ENCODE measurements at regions not wholly inside any gene's neighbourhood (a gene's known extent, or its start where the extent isn't known, plus 50 kb on each side); places are given as distances from the start of the nearest gene placed in this dataset.

GRCh38 chr20:63092660-63093215, 86.0 kb upstream of the BHLHE23 start:
- H3K27ac ChIP-seq, result no peak overlapping the region
- no peaks in the 10 kb centered on the region for H3K9me3 ChIP-seq
- TF ChIP-seq CTCF (IDR thresholded peaks at IDR 0.05), result no peak
- H3K36me3 ChIP-seq, result no peaks in the 10 kb centered on the region
- peak in 1 of 2 donors; percentile 44 for DNase-seq (ENCODE audit: low spot score in 2 of 2)
- intact Hi-C loops (cut with DNase I), result no loop called here
- no peaks in the 10 kb centered on the region for H3K27me3 ChIP-seq
- H3K4me1 ChIP-seq, result no peaks in the 10 kb centered on the region
- H3K4me3 ChIP-seq, result no peak overlapping the region

GRCh38 chr20:63091901-63092659, 85.3 kb upstream of the BHLHE23 start:
- Histone ChIP-seq H3K27ac (no peak overlapping the region), H3K36me3 (no peaks in the 10 kb centered on the region), H3K4me1 (no peaks in the 10 kb centered on the region), H3K27me3 (no peaks in the 10 kb centered on the region), H3K4me3 (no peak overlapping the region), H3K9me3 (no peaks in the 10 kb centered on the region)
- no peak for TF ChIP-seq CTCF (IDR thresholded peaks at IDR 0.05)
- intact Hi-C loops (cut with DNase I), result no loop called here
- DNase-seq (ENCODE audit: low spot score in 2 of 2), result peak in 1 of 2 donors; percentile 33

- no peaks in the 10 kb centered on the region for H3K36me3 ChIP-seq
- intact Hi-C loops (cut with DNase I), result no loop called here
- no peak for TF ChIP-seq CTCF (IDR thresholded peaks at IDR 0.05)
- no peak overlapping the region for H3K27ac ChIP-seq
- peak in 1 of 2 donors; percentile 61 for DNase-seq (ENCODE audit: low spot score in 2 of 2)
- no peaks in the 10 kb centered on the region for H3K4me1 ChIP-seq
- no peaks in the 10 kb centered on the region for H3K27me3 ChIP-seq
- no peak overlapping the region for H3K4me3 ChIP-seq
- H3K9me3 ChIP-seq, result no peaks in the 10 kb centered on the region
Measured at GRCh38 chr20:63090682-63091571, 84.2 kb upstream of the BHLHE23 start.

GRCh38 chr20:63090052-63090451, 83.3 kb upstream of the BHLHE23 start:
- peak in 1 of 2 donors; percentile 7 for DNase-seq (ENCODE audit: low spot score in 2 of 2)
- intact Hi-C loops (cut with DNase I), result no loop called here
- no peak for TF ChIP-seq CTCF (IDR thresholded peaks at IDR 0.05)
- no peaks in the 10 kb centered on the region for H3K4me1 ChIP-seq
- H3K27me3 ChIP-seq, result no peaks in the 10 kb centered on the region
- no peaks in the 10 kb centered on the region for H3K9me3 ChIP-seq
- no peak overlapping the region for H3K27ac ChIP-seq
- no peak overlapping the region for H3K4me3 ChIP-seq
- no peaks in the 10 kb centered on the region for H3K36me3 ChIP-seq

GRCh38 chr20:63089051-63089907, 82.5 kb upstream of the BHLHE23 start:
- H3K27ac ChIP-seq, result no peak overlapping the region
- DNase-seq (ENCODE audit: low spot score in 2 of 2), result peak in 1 of 2 donors; percentile 46
- no peak for TF ChIP-seq CTCF (IDR thresholded peaks at IDR 0.05)
- no peaks in the 10 kb centered on the region for H3K27me3 ChIP-seq
- H3K36me3 ChIP-seq, result no peaks in the 10 kb centered on the region
- H3K9me3 ChIP-seq, result no peaks in the 10 kb centered on the region
- no peak overlapping the region for H3K4me3 ChIP-seq
- intact Hi-C loops (cut with DNase I), result no loop called here
- H3K4me1 ChIP-seq, result no peaks in the 10 kb centered on the region
